NCI-H345 (cell line): ENCODE measurements at regions not wholly inside any gene's neighbourhood (a gene's known extent, or its start where the extent isn't known, plus 50 kb on each side); places are given as distances from the start of the nearest gene placed in this dataset.

Experiments
- DNase-seq: peaks from one replicate; lab custom pipeline; 2025; lab: John Stamatoyannopoulos, UW

DNA sequence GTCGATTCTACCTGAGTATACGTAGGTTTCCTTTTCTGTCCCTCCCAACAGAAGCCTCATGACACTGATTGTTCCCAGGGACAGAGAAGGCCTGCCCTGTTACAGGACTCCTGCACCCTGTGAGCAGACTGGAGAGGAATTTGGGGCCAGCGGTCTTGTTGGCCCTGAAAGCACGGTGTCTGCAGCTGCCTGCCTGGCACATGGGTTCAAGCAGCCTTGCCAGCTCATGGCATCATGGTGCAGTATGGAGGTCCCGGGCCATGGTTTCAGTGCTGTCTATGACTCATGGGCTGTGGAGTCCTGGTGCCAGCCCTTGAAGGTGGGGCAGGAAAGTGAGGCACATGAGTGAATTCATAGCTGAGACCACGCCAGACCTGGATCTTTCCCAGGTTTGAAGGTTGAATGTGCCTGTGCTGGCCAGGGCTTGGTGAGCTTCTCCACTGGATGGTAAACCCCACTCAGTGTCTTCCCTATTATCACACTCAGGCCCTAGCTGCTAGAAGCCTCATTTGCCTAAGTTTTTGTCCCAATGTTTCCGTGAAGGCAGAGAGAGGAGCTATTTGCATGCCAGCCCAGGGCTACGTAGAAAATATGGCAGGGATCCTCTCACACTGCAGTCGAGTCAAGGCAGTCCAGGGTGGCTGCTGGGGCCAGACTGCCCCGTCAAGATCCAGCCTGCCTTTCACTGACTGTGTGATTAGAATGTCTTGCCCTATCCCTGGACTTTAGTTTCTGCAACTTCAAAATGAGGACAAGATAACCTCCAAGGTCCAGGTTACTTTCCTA lies 277.2 kb upstream of the CCL2 start:
- DNase-seq, result no peak

DNA sequence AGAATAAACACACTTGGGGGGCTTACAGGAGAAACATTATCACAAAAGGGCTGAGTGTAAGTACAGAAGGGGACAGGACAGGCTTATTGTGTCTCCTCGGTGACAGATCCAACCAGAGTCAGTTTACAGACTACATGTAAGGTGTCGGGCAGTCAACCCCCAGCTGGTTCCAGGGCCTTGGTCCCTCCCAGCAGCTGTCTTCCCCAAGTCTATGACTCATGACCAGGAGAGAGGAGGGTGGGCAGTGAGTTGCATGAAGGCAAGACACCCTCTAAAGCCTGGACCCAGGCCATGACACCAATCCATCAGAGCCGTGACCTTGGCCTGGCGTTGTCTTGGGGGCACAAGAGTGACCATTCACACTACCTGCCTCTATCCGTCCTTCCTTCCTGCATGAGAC lies 276.2 kb upstream of the CCL2 start:
- DNase-seq, result no peak

DNA sequence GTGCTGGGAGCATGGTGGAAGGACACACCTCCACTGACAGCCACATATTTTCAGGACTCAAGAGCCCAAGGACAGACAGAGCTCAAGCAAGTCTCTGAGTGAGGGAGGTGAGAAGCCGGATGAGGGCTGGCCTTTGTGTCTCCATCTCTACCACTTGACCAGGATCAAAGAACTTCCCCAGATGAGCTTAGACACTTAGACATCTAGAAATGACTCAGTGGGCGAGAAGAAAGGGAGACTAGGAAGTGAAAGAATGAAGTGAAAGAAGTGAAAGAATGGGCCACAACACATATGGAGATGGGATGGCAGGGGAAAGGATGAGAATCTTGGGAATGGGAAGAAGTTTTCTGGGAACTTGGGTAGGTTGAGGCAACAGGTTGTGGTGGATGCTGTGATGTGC lies 274.9 kb upstream of the CCL2 start:
- no peak for DNase-seq

DNA sequence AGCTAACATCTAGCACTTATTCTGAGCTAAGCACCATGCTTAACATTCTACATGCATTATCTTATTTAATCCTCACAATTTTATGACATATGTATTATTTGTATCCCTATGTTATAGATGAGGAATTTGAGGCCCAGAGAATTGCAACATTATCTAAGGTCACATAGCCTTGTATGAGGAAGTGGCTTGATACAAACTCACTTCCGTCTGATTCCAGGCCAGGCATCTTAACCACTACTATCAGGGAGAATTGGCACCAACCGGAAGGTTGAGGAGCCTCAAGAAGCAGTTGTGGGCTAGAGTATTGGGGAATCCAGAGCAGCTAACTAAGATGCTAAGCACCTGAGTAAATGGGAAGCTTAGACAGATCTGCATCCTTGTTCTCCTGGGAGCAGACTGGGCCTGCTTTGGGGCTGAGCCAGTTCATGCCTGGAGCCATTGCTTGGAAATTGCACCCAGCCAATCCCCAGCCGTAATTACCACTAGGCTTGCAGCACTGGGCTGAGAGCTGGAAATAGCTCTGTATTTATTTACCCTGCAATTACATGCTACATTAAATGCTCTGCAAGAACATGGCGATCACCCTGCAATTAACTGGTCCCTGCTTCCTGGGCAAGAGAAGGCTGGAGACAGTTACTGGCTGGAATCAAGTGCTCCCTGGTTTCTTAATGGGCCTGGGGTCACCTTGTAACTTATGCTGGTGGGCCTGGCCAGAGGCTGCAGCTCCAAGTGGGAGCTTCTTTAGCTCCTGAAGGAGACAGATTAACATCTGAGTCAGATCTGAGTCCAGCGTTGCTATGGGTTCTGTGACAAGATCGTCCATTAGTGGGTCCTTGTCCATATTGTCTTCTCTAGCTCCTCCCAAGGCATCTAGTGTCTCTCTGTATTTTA lies 273.1 kb upstream of the CCL2 start:
- DNase-seq, result peak; percentile 92

DNA sequence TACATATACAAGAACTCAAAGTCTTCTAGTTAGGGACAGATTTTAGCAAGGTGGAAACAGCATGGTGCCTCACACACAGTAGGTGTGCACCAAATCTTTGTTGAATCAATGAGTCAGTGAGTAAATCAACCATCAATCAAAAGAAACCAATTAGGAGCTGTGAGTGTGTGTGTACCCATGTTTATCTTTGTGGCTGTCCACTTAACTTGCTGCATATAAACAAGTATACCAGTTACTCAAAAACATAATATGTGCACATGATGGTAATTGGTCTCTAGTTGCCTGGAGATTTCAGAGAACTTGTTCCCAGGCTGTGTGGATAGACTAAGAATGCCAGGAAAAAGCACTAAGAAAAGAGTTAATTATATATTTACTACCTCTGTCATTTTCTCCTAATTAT lies 272.2 kb upstream of the CCL2 start:
- DNase-seq, result no peak

DNA sequence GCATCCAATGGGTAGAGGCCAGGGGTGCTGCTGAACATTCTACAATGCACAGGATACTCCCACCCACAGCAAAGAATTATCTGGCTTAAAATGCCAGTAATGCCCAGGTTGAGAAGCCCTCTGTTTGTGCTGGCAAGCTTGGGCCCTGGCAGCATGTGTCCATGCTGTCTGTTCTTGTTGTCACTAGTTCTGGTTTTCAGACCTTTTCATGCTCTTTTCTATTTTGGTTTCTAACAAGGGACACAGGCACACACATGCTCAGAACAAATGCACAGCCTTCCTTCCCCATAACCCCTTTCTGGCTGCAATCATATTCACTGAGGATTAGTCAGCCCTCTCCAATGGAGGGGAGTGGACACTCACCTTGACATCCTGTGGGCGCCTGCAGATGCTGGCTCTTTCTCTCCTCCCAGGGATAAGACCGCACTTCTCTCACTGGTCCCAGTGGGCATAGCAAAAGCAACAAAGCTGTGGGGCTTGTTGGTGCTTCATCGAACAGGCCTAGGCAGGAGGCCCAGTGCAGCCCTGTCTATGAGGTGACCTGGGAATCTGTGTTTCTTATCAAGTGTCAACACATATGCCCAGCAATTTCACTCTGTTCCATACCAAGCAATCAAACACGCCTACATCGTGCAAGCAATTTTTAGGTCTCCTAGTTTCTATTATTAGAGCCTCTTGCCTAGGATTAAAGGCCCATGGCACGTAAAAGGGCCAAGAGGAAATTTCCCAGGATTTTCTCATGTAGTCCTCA lies 271.1 kb upstream of the CCL2 start:
- DNase-seq, result no peak

DNA sequence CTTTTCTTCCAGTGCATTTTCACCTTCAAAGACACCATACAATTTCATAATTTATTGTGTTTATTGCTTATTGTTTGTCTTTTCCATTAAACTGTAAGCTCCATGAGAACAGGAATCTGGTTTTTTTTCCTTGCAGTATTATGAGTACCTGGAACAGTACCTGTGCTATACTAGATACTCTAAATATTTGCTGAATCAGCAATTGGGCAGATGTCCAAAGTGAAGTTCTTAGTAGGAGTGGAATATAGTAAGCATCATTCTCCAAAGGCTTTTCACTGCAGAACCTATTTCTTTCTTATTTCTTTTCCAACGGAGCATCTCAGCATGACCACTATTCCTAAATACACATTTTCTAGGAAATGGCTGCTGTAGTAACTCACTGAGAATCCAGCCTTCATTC lies 269.0 kb upstream of the CCL2 start:
- DNase-seq, result no peak

DNA sequence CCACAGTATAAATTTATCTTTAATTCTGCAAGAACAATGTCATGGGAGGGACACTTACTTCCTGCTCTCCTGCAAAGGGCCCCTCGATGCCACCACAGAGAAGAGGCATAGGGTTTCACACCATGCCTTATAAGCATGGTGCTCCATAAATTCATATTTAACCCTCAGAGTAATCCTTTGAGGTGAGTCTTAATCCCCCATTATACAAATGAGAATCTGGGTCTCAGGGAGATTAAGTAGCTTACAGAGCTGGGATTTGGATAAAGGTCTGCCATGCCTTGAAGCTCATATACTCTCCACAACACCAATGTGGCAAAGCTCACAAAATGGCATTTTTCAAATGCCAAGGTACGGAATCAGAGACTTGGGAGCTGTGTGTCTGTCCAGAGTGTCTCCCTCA lies 268.5 kb upstream of the CCL2 start:
- DNase-seq, result no peak

DNA sequence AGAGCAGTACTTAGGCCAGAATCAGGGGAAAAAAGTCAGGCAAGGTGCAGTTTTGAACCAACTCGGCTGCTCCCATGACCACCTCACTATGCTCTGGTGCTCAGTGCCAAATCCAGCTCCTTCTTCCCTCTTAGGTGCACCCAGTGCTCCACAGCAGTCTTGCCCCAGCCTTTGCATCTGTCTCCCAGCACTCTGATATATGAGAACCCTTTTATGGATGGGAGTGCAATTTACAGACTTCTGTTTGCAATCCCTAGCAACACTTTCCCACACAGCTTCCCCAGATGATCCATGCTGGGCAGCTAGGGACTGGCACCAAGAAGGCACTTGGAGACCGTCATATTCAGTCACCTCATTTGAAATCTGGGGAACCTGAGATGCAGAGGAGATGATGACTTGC lies 267.9 kb upstream of the CCL2 start:
- no peak for DNase-seq

DNA sequence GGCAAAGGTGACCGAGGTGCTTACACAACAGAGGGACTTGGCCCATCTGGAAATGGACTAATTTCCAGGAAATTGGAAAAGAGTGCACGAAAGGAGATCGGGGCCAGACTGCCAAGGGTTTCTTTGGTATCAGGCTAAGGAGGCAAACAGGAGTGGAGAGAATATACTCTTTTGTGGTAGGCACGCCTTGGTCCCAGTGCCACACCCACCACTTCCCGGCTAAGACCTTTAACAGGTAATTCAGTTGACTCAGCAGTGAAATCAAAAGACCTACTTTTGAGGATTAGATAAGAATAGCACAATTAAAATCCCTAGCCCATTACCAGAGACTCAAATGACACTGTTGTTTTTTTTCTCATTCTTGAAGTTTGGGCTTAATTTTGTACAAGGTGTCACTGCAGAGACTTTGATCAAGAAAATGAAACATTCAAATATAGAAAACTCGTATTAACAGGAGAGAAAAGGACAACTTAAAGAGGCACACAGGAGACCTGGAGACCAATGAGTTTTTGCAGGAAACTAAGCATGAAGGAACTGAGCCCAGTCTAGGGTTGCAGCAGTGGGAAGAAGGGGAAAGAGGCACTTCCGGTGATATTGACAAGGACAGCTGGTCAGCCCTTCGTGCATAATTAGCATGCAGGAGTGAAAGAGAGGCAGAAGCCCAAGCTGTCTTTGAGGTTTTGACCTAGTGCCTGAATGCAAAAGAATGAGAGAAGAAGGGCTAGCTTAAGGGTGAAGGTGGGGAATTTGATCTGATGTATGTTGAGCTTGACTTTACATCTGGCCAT lies 265.5 kb upstream of the CCL2 start:
- no peak for DNase-seq

DNA sequence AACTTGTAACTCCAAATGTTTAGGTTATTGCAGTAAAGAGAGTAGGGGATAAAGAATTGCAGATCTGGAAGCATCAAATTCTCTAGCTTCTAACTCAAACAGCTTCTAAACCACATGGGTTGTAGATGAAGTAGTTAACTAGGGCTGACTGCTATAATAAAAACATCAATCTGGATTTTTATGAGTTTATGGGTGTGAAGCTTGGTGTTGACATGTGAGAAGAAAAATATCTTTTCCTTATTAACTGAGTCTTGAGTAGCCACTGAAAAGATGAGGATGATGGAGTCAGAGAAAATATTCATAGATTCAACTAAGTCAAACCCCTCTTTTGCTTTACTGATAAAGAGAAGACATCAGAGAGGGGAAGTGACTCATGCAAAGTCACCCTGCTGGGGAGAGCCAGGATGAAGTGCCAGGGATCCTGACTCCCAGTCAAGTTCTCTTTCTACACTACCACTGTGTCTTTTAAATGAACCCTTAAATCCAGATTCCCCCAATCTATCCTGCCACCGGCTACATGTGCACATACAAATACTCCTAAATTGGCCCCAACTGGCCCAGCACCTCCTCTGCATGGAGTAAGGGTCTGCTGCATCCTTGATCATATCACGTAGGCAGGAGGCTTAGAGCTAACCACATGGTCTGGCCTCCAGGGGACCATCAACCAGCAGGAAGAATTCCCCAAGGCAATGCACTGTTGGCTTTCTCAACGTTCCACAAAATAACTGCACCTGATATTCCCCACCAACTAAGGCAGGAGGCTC lies 264.0 kb upstream of the CCL2 start:
- DNase-seq, result no peak

DNA sequence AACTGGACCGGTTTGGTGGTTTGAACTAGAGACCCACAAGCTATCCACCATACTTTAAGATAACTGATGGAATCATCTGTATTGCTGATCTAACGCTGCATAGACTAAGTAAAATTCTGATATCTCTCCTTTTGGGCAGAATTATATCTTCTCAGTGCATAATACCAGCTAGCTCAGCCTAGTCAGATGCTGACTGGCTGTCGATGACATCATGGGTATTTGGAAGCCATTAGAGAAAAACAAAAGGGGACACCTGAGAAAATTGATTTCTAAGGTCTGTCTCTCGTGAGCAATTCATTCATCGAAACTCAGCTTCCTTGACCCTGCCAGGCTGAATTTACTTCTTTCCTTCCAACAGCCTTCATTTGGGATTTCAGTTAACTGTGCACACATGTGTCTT lies 263.0 kb upstream of the CCL2 start:
- no peak for DNase-seq

DNA sequence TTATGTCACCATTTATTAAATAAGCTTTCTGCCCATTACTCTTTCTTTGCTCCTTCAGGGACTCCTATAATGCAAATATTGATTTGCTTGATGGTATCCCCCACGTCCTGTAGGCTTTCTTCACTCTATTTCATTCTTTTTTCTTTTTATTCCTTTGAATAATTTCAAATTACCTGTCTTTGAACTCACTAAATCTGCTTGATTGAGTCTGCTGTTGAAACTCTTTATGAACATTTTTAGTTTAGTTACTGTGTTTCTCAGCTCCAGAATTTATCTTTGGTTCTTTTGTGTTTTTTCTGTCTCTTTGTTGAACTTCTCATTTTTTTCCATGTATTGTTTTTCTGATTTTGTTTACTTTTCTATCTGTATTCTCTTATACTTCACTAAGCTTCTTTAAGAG lies 254.4 kb upstream of the CCL2 start:
- no peak for DNase-seq

DNA sequence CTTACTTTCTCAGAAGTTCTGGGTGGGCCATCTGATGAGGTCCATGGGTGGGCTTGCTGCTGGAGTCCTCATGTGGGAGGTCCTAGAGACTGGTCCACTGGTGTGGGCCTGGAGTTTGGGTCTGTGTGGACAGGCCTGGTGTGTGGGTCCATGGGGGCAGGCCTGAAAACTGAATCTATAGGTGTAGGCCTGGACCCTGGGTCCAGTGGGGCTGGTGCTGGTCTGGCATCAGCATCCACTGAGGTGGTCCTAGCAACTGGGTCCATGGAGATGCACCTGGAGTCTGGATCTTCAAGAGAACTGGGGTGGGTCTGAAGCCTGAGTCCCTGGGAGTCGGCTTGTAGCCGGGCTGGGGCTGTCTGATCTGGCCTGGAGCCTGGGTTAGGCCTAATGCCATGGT lies 253.8 kb upstream of the CCL2 start:
- no peak for DNase-seq

DNA sequence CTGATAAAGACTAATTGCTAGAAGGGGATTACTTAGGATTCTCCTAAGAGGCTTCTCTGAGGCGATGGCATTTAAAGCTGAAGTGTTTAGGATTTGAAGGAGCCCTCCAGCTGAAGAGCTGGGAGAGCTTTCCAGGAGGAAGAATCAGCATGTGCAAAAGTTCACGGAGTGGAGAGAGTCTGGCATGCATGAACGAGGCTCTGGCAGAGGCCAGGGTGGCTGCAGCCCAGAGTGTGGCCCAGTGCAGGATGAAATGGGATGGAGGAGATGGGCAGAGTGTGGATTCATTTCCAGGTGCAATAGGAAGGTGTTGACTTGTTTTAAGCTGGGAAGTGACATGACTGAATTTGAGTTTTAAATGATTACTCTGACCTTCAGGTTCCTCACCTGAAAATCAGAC lies 249.0 kb upstream of the CCL2 start:
- DNase-seq, result no peak

DNA sequence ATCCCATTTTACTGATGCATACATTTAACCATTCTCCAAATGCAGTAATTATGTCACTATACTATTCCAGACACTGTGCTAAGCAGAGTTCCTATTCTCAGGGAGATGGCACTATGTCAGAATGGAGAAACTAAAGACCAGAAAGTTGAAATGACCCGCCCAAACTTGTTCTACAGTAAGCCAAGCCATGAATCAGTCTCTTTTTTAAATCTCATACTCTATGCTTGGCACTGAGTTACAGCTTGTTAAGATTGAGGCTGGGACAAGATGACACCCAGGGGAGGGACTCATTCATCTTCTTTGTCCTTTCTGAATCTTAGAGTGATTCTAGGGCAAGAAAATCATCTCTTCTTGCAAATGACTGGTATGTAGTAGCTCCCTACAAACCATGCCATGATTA lies 247.0 kb upstream of the CCL2 start:
- DNase-seq, result no peak

DNA sequence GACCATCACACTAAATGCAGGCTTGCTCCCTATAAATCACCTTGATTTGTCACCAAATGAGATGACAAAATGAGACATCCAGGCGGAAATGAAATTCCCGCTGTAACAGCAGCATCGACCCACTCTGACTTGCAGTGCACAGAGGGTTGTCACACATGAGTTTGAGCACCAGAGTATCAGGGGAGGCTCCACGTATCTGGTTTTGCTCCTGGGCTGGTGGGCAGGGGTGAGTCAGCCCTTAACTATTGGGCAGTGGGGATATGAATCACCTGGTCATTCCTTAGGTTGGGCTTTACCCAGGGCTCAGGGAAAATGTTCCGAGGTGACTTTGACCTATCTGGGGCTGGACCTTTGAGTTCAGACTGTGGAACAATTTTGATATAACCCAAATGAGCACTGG lies 245.2 kb upstream of the CCL2 start:
- no peak for DNase-seq

DNA sequence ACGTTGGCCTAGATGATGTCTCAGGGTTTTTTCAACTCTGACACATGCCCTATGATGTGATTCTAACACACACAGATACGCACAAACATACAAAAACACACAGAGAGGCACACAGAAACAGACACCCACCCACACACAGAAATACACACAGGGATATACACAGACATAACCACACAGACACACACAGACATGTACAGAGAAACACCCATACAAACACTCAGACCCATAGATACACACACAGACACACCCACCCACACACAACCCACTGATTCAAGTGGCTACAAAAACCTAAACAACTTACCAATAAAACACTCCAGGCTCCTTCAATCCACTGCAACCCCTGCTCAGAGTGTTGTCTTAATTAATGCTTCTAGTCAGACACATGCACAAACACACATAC lies 244.6 kb upstream of the CCL2 start:
- no peak for DNase-seq

DNA sequence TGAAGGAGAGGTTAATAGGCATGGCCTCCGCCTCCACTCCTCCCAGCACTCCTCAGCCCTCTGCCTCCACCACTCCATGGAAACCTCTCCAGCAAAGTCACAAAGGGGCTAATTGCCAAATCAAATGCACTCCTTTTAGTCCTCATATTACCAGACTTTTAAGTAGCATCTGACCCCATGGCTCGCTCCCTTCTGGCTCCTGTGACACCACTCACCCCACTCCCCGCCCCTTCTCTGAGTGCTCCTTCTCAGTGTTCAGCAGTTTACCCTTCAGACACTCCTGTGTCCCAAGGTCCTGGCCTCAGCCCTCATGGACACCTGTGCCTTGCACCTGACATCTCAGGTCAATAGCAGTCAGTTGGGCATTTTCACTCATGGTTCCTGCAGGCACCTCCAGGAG lies 243.5 kb upstream of the CCL2 start:
- no peak for DNase-seq

DNA sequence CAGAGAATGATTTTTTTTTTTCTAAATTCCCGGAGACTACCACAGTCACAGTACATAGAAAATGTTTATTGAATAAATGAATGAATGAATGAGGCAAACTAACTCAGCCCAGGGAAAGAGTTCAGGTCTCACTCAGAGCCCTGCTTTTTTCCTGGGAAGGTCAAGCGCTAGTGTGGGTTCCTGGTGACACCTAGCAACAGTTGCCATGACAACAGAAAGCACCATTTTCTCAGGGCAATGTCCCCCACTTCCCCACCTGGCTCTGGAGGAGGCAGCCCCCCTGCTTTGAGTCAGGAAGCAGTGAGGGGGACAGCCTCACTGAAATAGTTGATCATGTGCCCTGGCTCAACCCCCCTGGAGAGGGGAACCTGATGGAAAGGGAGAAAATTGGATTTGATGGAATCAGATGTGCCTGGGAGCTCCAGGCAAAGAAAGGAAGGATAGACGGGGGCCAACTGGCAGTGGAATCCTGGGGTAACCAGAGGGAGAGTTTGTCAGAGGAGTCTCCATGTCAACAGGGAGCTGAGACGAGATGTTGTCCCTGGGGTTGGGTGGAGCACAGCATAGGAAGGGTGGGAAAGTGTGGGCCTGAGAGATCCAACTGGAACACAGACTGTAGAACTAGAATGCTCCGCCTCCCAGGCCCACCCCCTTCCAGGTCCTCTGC lies 242.2 kb upstream of the CCL2 start:
- DNase-seq, result no peak

DNA sequence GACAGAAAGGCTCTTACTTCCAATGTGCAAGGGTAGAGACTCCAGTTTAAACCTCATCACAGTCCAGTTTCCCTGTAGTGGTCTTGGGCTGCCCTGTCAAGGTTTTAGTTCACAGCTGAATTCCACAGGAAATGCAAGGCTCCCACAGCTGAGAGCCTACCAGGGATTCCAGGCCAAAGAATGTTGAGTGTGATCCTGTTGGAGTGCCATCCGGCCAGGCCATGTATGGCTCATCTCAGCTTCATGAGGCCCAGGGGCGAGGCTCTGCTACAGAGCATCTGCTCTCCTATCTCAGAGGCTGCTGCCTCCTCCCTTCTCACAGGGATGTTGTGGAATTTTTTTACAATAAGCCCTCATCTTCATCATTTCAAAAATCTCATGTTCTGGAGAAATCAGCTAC lies 239.8 kb upstream of the CCL2 start:
- no peak for DNase-seq
